Lower leg skin (tissue), 4 donors: ENCODE measurements at regions not wholly inside any gene's neighbourhood (a gene's known extent, or its start where the extent isn't known, plus 50 kb on each side); places are given as distances from the start of the nearest gene placed in this dataset.

Source experiments
- DNase-seq, 2 donors: peaks; one replicate each; pipeline ENCODE4 v3.0.0-alpha.2; 2019; ENCODE audit warnings: low spot score in 2 of 2
- H3K4me3 ChIP-seq: fragments of 200-600 bp; sonication (generic); 2 replicates; pipeline ENCODE4 v1.5.1; 2017; ENCODE audit warnings: mild to moderate bottlenecking, low read depth; ENCODE audit not compliant: poor library complexity, severe bottlenecking
- CTCF ChIP-seq, 3 donors: fragments of 450-650 bp; IDR thresholded peaks; one replicate each; pipeline ENCODE4 v1.5.1; 2016; ENCODE audit warnings: antibody characterized with exemption in 3 of 3, mild to moderate bottlenecking in 3 of 3, moderate library complexity in 2 of 3
- POLR2A ChIP-seq, 2 donors: fragments of 450-650 bp; IDR thresholded peaks; one replicate each; pipeline ENCODE4 v1.6.1; 2016 to 2017; ENCODE audit warnings: antibody characterized with exemption in 2 of 2, mild to moderate bottlenecking in 1 of 2, moderate library complexity in 1 of 2
- WGBS, 2 donors: methylation state at CpG; one replicate each; pipeline ENCODE4 v1.1.5; 2018; 5-methylcytosine and 5-hydroxymethylcytosine counted together
- intact Hi-C: fragments of 100-400 bp; cut with DNase I; formaldehyde crosslinking; loops from one replicate; pipeline ENCODE4 v1.15.0; 2023; ENCODE audit warnings: low total_unique reads

- TF ChIP-seq POLR2A (IDR thresholded peaks at IDR 0.05): no peak
- no peak for TF ChIP-seq CTCF (IDR thresholded peaks at IDR 0.05)
- DNase-seq: no peak
- H3K4me3 ChIP-seq: no peak overlapping the region
- WGBS, 2 donors: 67 to 73% methylated on average over 2 of the region's 2 CpGs
- intact Hi-C loops: no loop called here
These were observed 188.1 kb upstream of the LINC00305 start for GRCh38 chr18:64337018-64337417.

GRCh38 chr18:64334748-64335147 is 185.9 kb upstream of the LINC00305 start:
- intact Hi-C loops: no loop called here
- no peak for TF ChIP-seq CTCF (IDR thresholded peaks at IDR 0.05)
- no peak for TF ChIP-seq POLR2A (IDR thresholded peaks at IDR 0.05)
- no peak for DNase-seq
- WGBS, 2 donors: 61 to 63% methylated on average over 2 of the region's 2 CpGs
- H3K4me3 ChIP-seq: no peak overlapping the region

GRCh38 chr18:64333584-64333983 is 184.7 kb upstream of the LINC00305 start:
- TF ChIP-seq CTCF (IDR thresholded peaks at IDR 0.05): no peak
- TF ChIP-seq POLR2A (IDR thresholded peaks at IDR 0.05): no peak
- intact Hi-C loops: no loop called here
- 56 to 59% methylated on average over 3 of the region's 3 CpGs for WGBS, 2 donors
- H3K4me3 ChIP-seq: no peak overlapping the region
- DNase-seq: no peak

GRCh38 chr18:64332835-64333234 is 183.9 kb upstream of the LINC00305 start:
- WGBS, 2 donors: 64 to 70% methylated on average over 6 of the region's 6 CpGs
- no peak for TF ChIP-seq POLR2A (IDR thresholded peaks at IDR 0.05)
- no peak for DNase-seq
- intact Hi-C loops: no loop called here
- no peak overlapping the region for H3K4me3 ChIP-seq

- intact Hi-C loops: no loop called here
- H3K4me3 ChIP-seq: no peak overlapping the region
- 93 to 95% methylated on average over 1 of the region's 1 CpG for WGBS, 2 donors
- TF ChIP-seq POLR2A (IDR thresholded peaks at IDR 0.05) (no peak), CTCF (IDR thresholded peaks at IDR 0.05) (no peak)
- DNase-seq: no peak
These were observed 182.5 kb upstream of the LINC00305 start for GRCh38 chr18:64331419-64331818.

GRCh38 chr18:64330931-64331330 is 182.0 kb upstream of the LINC00305 start:
- DNase-seq: no peak
- 64 to 68% methylated on average over 6 of the region's 6 CpGs for WGBS, 2 donors
- intact Hi-C loops: no loop called here
- no peak overlapping the region for H3K4me3 ChIP-seq
- TF ChIP-seq POLR2A (IDR thresholded peaks at IDR 0.05) (no peak), CTCF (IDR thresholded peaks at IDR 0.05) (no peak)
